PC-9 (cell line): ENCODE measurements at regions not wholly inside any gene's neighbourhood (a gene's known extent, or its start where the extent isn't known, plus 50 kb on each side); places are given as distances from the start of the nearest gene placed in this dataset.

Experiments
- BruUV-seq: library from RNA; stranded (reverse); fragments of 400-500 nt; replicated peaks from 2 replicates; lab custom pipeline; 2021; lab: Mats Ljungman, UMichigan
- CTCF ChIA-PET: fragments of 300-600 bp; sonication (Branson Sonifier 250); formaldehyde crosslinking; loops from one replicate; lab custom pipeline; 2022; ENCODE audit warnings: antibody characterized with exemption; lab: Charles Lee
- POLR2A ChIA-PET: fragments of 300-600 bp; sonication (Branson Sonifier 250); formaldehyde crosslinking; loops from one replicate; lab custom pipeline; 2022; ENCODE audit warnings: antibody characterized with exemption; ENCODE audit not compliant: unreplicated experiment; lab: Charles Lee
- DNase-seq, 2 experiments: peaks; one replicate each; pipeline versions ENCODE4 v3.0.0 to v3.0.0-alpha.2; 2015 to 2022; ENCODE audit warnings: mixed read lengths in 1 of 2
- H2AFZ ChIP-seq: fragments of 200-600 bp; sonication (generic); 2 replicates; pipeline ENCODE4 v1.8.1; 2017; ENCODE audit warnings: antibody characterized with exemption
- H3F3A ChIP-seq: fragments of 200-600 bp; sonication (generic); 2 replicates; pipeline ENCODE4 v1.8.1; 2017; ENCODE audit warnings: antibody characterized with exemption, mild to moderate bottlenecking, low read depth; ENCODE audit not compliant: insufficient read depth
- H3K27ac ChIP-seq: fragments of 200-600 bp; sonication (generic); 2 replicates; pipeline ENCODE4 v1.6.1; 2016; ENCODE audit warnings: mixed run types
- H3K27me3 ChIP-seq: fragments of 200-600 bp; sonication (generic); 2 replicates; pipeline ENCODE4 v1.6.1; 2016; ENCODE audit warnings: low read depth, mixed run types; ENCODE audit not compliant: insufficient read depth
- H3K36me3 ChIP-seq: fragments of 200-600 bp; sonication (generic); 2 replicates; pipeline ENCODE4 v1.6.1; 2016; ENCODE audit warnings: low read depth, mixed run types
- H3K4me1 ChIP-seq: fragments of 200-600 bp; sonication (generic); replicated peaks from 2 replicates; pipeline ENCODE4 v1.6.1; 2016; ENCODE audit warnings: mixed run types; ENCODE audit not compliant: insufficient read depth
- H3K4me2 ChIP-seq: fragments of 200-600 bp; sonication (generic); 2 replicates; pipeline ENCODE4 v1.6.1; 2017; ENCODE audit warnings: mixed run types
- H3K4me3 ChIP-seq: fragments of 200-600 bp; sonication (generic); 2 replicates; pipeline ENCODE4 v1.6.1; 2016; ENCODE audit warnings: mixed run types
- H3K79me2 ChIP-seq: fragments of 200-600 bp; sonication (generic); 2 replicates; pipeline ENCODE4 v1.6.1; 2017; ENCODE audit warnings: low read depth, mixed run types
- H3K9me2 ChIP-seq: fragments of 200-600 bp; sonication (generic); 2 replicates; pipeline ENCODE4 v1.8.1; 2017; ENCODE audit warnings: mild to moderate bottlenecking; ENCODE audit not compliant: insufficient read depth
- H3K9me3 ChIP-seq: fragments of 200-600 bp; sonication (generic); 2 replicates; pipeline ENCODE4 v1.8.1; 2016; ENCODE audit warnings: low read depth; ENCODE audit not compliant: insufficient read depth
- H4K20me1 ChIP-seq: fragments of 200-600 bp; sonication (generic); 2 replicates; pipeline ENCODE4 v1.8.1; 2017; ENCODE audit not compliant: insufficient read depth
- EZH2 ChIP-seq: fragments of 200-600 bp; sonication (generic); IDR thresholded peaks from 2 replicates; pipeline ENCODE4 v1.8.0; 2017; ENCODE audit warnings: antibody characterized with exemption, low read depth
- intact Hi-C: fragments of 100-400 bp; cut with micrococcal nuclease; formaldehyde crosslinking; loops from one replicate; pipeline ENCODE4 v1.10.0; 2022; ENCODE audit not compliant: unreplicated experiment
- TF ChIP-seq, protein P1 (sequence below): fragments of 200-600 bp; sonication (generic); conservative IDR thresholded peaks from 2 replicates; pipeline ENCODE4 v1.6.1; 2017; ENCODE audit warnings: mixed run types, antibody characterized with exemption, mild to moderate bottlenecking, moderate library complexity

- no TSS peak for BruUV-seq
- no peak for TF ChIP-seq EZH2
- TF ChIP-seq, protein P1, sequence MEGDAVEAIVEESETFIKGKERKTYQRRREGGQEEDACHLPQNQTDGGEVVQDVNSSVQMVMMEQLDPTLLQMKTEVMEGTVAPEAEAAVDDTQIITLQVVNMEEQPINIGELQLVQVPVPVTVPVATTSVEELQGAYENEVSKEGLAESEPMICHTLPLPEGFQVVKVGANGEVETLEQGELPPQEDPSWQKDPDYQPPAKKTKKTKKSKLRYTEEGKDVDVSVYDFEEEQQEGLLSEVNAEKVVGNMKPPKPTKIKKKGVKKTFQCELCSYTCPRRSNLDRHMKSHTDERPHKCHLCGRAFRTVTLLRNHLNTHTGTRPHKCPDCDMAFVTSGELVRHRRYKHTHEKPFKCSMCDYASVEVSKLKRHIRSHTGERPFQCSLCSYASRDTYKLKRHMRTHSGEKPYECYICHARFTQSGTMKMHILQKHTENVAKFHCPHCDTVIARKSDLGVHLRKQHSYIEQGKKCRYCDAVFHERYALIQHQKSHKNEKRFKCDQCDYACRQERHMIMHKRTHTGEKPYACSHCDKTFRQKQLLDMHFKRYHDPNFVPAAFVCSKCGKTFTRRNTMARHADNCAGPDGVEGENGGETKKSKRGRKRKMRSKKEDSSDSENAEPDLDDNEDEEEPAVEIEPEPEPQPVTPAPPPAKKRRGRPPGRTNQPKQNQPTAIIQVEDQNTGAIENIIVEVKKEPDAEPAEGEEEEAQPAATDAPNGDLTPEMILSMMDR = no peak
- Histone ChIP-seq H4K20me1 (no peaks in the 10 kb centered on the region), H3K9me2 (no peaks in the 10 kb centered on the region), H3F3A (no peaks in the 10 kb centered on the region), H3K4me1 (no peaks in the 10 kb centered on the region), H3K36me3 (no peaks in the 10 kb centered on the region), H3K27me3 (no peaks in the 10 kb centered on the region), H3K79me2 (no peaks in the 10 kb centered on the region), H2AFZ (no peak overlapping the region), H3K4me2 (no peak overlapping the region), H3K9me3 (no peaks in the 10 kb centered on the region), H3K27ac (no peak overlapping the region), H3K4me3 (no peak overlapping the region)
- peak; percentile 31 to 47 for DNase-seq
- CTCF ChIA-PET = no interaction called here
- intact Hi-C loops = no loop called here
- POLR2A ChIA-PET = no interaction called here
Observed at GRCh38 chr9:81759680-81760215, 70.4 kb upstream of the TLE1 start.

DNA sequence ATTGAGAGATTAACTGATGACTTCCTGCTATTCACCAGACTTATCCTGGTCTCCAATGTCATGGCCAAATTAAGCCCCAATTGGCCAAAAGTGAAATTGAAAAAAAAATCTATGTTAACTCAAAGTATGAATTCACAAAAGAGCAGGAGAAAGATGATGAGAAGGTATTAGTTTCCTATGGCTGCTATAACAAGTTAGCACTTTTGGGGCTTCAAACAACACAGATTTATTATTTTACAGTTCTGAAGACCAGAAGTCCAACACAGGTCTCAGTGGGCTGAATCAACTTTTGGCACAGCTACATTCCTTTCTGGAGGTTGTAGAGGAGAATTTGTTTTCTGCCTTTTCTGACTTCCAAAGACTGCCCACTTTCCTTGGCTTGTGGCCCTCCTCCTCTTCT is 78.6 kb upstream of the TLE1 start:
- H3K27ac ChIP-seq = no peak overlapping the region
- ChIA-PET POLR2A (interaction anchor here (0.6 kb wide), 1 partner anchor 27 kb away, joined by 6 read pairs; no protein-coding TSS in a partner anchor), CTCF (no interaction called here)
- intact Hi-C loops = no loop called here
- H3K79me2 ChIP-seq = no peaks in the 10 kb centered on the region
- H3K36me3 ChIP-seq = no peaks in the 10 kb centered on the region
- TF ChIP-seq, protein P1 = no peak
- no peak for TF ChIP-seq EZH2
- H3K4me1 ChIP-seq = no peaks in the 10 kb centered on the region
- H3K9me3 ChIP-seq = no peaks in the 10 kb centered on the region
- H3K4me3 ChIP-seq = no peak overlapping the region
- no peaks in the 10 kb centered on the region for H3K9me2 ChIP-seq
- DNase-seq = no peak
- no peak overlapping the region for H2AFZ ChIP-seq
- no peaks in the 10 kb centered on the region for H4K20me1 ChIP-seq
- H3K27me3 ChIP-seq = no peaks in the 10 kb centered on the region
- BruUV-seq = no TSS peak
- H3K4me2 ChIP-seq = no peak overlapping the region
- H3F3A ChIP-seq = no peaks in the 10 kb centered on the region

GRCh38 chr9:81771571-81771970 is 82.2 kb upstream of the TLE1 start:
- intact Hi-C loops = no loop called here
- Histone ChIP-seq H3K4me3 (no peak overlapping the region), H2AFZ (no peak overlapping the region), H4K20me1 (no peaks in the 10 kb centered on the region), H3K4me2 (no peak overlapping the region), H3K27ac (no peak overlapping the region), H3F3A (no peaks in the 10 kb centered on the region), H3K4me1 (no peaks in the 10 kb centered on the region), H3K9me3 (no peaks in the 10 kb centered on the region), H3K27me3 (no peaks in the 10 kb centered on the region), H3K9me2 (no peaks in the 10 kb centered on the region), H3K36me3 (no peaks in the 10 kb centered on the region), H3K79me2 (no peaks in the 10 kb centered on the region)
- DNase-seq = no peak
- TF ChIP-seq EZH2 = no peak
- TF ChIP-seq, protein P1 = no peak
- ChIA-PET POLR2A (no interaction called here), CTCF (no interaction called here)
- no TSS peak for BruUV-seq
